ENCODE measurements at regions not wholly inside any gene's neighbourhood (a gene's known extent, or its start where the extent isn't known, plus 50 kb on each side); places are given as distances from the start of the nearest gene placed in this dataset.

DNA sequence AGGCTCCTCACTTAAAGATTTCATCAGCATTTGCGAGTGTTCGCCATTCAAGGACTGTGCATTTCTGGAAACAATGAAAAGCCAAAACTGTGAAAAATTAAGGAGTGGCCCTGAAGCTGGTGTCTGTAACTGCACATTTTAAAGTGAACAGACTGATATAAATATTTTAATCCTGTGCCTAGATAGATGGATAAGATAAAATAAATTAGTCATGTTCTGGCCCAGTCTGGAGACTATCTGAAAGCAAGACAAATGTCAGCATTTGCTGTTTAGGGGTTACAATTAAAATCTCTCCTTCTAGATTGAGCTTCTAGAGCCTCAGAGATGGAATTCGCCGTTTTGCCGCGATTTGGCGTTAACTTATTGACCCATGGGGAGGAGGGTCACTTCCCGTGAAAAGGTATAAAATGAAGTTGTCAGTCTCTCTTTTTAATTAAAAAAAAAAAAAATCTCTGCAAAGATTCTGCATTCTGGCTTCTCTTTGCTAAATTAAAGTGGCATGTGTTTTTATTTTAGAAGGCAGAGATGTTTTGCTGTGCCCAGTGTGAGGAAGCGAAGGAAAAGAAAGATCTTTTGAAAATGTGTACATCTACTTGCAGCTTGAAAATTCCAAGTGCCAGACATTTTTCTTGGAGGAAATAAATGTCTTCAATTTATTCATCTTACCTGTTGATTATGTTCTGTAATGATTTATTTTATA is 79.7 kb upstream of the WNT7B start:
- Histone ChIP-seq H3F3A (replicated peaks; ENCODE audit: insufficient read depth) (peaks cover 58% of the 10 kb centered on the region), H3K4me1 (ENCODE audit: control insufficient read depth in 1 of 2, insufficient read depth in 2 of 2, low read depth in 1 of 2, low read length in 1 of 2) (peaks cover 44 to 65% of the 10 kb centered on the region in 2 experiments), H3K9ac (peak overlapping the region; percentile 97), H2AFZ (ENCODE audit: low read depth) (no peak overlapping the region), H3K4me2 (peak overlapping the region; percentile 98), H3K9me3 (no peaks in the 10 kb centered on the region), H3K27ac (ENCODE audit: low read depth in 2 of 2, low read length in 1 of 2) (peak overlapping the region; percentile 94 to 100), H3K4me3 (ENCODE audit: low read depth in 2 of 2, low read length in 1 of 2) (peak overlapping the region; percentile 67 to 68), H4K20me1 (ENCODE audit: insufficient read depth) (no peaks in the 10 kb centered on the region), H3K27me3 (ENCODE audit: insufficient read depth) (no peaks in the 10 kb centered on the region), H3K9me2 (no peaks in the 10 kb centered on the region), H3K36me3 (replicated peaks in 1 of 2; ENCODE audit: control insufficient read depth in 1 of 2, insufficient read depth in 2 of 2, low read length in 1 of 2) (peaks cover 0 to 4% of the 10 kb centered on the region in 2 experiments), H3K79me2 (ENCODE audit: insufficient read depth) (peaks cover 92% of the 10 kb centered on the region)
- WGBS (ENCODE audit: low lambda C conversion rate), result 14% methylated on average over 9 of the region's 9 CpGs
- CTCF ChIA-PET, result interaction anchor here (0.6 to 10.4 kb wide), 14 partner anchors 14 to 188 kb away, joined by 3 to 76 read pairs (median 4); no protein-coding TSS in a partner anchor
- DNase-seq, result no peak
- POLR2A ChIA-PET, result interaction anchor here (0.7 to 8.1 kb wide), 8 partner anchors 7 to 49 kb away, joined by 3 to 63 read pairs (median 14); no protein-coding TSS in a partner anchor
- TF ChIP-seq FOXM1 (IDR thresholded peaks at IDR 0.05; ENCODE audit: low read depth), result 0 out of 2 replicates have a peak, but pooled peaks have one; percentile 57
- no peak for TF ChIP-seq TAF1 (IDR thresholded peaks at IDR 0.05; ENCODE audit: borderline replicate concordance, low read depth, low read length)
- TF ChIP-seq YY1 (IDR thresholded peaks at IDR 0.05; ENCODE audit: low read depth), result no peak
- TF ChIP-seq ZBTB33 (IDR thresholded peaks at IDR 0.05; ENCODE audit: borderline replicate concordance, low read depth), result no peak
- TF ChIP-seq, protein P1, sequence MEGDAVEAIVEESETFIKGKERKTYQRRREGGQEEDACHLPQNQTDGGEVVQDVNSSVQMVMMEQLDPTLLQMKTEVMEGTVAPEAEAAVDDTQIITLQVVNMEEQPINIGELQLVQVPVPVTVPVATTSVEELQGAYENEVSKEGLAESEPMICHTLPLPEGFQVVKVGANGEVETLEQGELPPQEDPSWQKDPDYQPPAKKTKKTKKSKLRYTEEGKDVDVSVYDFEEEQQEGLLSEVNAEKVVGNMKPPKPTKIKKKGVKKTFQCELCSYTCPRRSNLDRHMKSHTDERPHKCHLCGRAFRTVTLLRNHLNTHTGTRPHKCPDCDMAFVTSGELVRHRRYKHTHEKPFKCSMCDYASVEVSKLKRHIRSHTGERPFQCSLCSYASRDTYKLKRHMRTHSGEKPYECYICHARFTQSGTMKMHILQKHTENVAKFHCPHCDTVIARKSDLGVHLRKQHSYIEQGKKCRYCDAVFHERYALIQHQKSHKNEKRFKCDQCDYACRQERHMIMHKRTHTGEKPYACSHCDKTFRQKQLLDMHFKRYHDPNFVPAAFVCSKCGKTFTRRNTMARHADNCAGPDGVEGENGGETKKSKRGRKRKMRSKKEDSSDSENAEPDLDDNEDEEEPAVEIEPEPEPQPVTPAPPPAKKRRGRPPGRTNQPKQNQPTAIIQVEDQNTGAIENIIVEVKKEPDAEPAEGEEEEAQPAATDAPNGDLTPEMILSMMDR (IDR thresholded peaks at IDR 0.05), result no peak
- TF ChIP-seq NRF1 (IDR thresholded peaks at IDR 0.05; ENCODE audit: low read depth, low read length), result no peak
- TF ChIP-seq TEAD4 (IDR thresholded peaks at IDR 0.05; ENCODE audit: borderline replicate concordance, insufficient read depth), result peak; percentile 55; the same call in 1 of the 2 replicates
- no peak for TF ChIP-seq SMC3 (IDR thresholded peaks at IDR 0.05; ENCODE audit: low read depth, low read length)
- TF ChIP-seq, protein P2, sequence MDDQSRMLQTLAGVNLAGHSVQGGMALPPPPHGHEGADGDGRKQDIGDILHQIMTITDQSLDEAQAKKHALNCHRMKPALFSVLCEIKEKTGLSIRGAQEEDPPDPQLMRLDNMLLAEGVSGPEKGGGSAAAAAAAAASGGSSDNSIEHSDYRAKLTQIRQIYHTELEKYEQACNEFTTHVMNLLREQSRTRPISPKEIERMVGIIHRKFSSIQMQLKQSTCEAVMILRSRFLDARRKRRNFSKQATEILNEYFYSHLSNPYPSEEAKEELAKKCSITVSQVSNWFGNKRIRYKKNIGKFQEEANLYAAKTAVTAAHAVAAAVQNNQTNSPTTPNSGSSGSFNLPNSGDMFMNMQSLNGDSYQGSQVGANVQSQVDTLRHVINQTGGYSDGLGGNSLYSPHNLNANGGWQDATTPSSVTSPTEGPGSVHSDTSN (IDR thresholded peaks at IDR 0.05), result peak; percentile 76
- TF ChIP-seq MXI1 (IDR thresholded peaks at IDR 0.05; ENCODE audit: low read depth, low read length), result no peak
- TF ChIP-seq SIN3A (IDR thresholded peaks at IDR 0.05; ENCODE audit: borderline replicate concordance, low read depth, low read length), result no peak
- peak; percentile 8 for TF ChIP-seq CHD2 (IDR thresholded peaks at IDR 0.05; ENCODE audit: low read length, partially characterized antibody)
- no peak for TF ChIP-seq GABPA (IDR thresholded peaks at IDR 0.05; ENCODE audit: low read depth)
- TF ChIP-seq, protein P3, sequence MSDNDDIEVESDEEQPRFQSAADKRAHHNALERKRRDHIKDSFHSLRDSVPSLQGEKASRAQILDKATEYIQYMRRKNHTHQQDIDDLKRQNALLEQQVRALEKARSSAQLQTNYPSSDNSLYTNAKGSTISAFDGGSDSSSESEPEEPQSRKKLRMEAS (IDR thresholded peaks at IDR 0.05; ENCODE audit: low read depth), result no peak
- no peak for TF ChIP-seq USF2 (IDR thresholded peaks at IDR 0.05; ENCODE audit: borderline replicate concordance, low read depth, low read length)
- TF ChIP-seq FOSL2 (IDR thresholded peaks at IDR 0.05; ENCODE audit: borderline replicate concordance, low read depth), result peak; percentile 33; the same call in 1 of the 2 replicates
- TF ChIP-seq JUND (IDR thresholded peaks at IDR 0.05), result peak; percentile 58
- TF ChIP-seq MEF2A (IDR thresholded peaks at IDR 0.05; ENCODE audit: borderline replicate concordance, low read depth), result no peak
- peak; percentile 71; the same call in 1 of the 2 replicates for TF ChIP-seq GATA2 (CRISPR knock-in tag; IDR thresholded peaks at IDR 0.05)
- no peak for TF ChIP-seq ELF1 (IDR thresholded peaks at IDR 0.05)
- TF ChIP-seq RXRA (IDR thresholded peaks at IDR 0.05; ENCODE audit: borderline replicate concordance, low read depth), result 0 out of 2 replicates have a peak, but pooled peaks have one; percentile 41
- TF ChIP-seq TCF12 (IDR thresholded peaks at IDR 0.05), result peak; percentile 88
- TF ChIP-seq FOXJ3 (CRISPR knock-in tag; IDR thresholded peaks at IDR 0.05), result peak; percentile 48; the same call in 1 of the 2 replicates
- no peak for TF ChIP-seq USF1 (IDR thresholded peaks at IDR 0.05; ENCODE audit: borderline replicate concordance, low read depth)
